IPS DF 6.9 (cell line): ENCODE measurements at regions not wholly inside any gene's neighbourhood (a gene's known extent, or its start where the extent isn't known, plus 50 kb on each side); places are given as distances from the start of the nearest gene placed in this dataset.

Source experiments
- DNase-seq: peaks from one replicate; pipeline ENCODE4 v3.0.0-alpha.2; 2013; ENCODE audit warnings: low read depth, low spot score
- H3K27ac ChIP-seq: one replicate; pipeline ENCODE4 v1.5.1; 2013; ENCODE audit warnings: low read length, control low read depth
- H3K27me3 ChIP-seq: 2 replicates; pipeline ENCODE4 v1.6.1; 2013; ENCODE audit warnings: mild to moderate bottlenecking, low read length; ENCODE audit not compliant: control insufficient read depth, insufficient read depth
- H3K36me3 ChIP-seq: 2 replicates; pipeline ENCODE4 v1.6.1; 2013; ENCODE audit warnings: low read length; ENCODE audit not compliant: control insufficient read depth, insufficient read depth
- H3K4me1 ChIP-seq: 2 replicates; pipeline ENCODE4 v1.6.1; 2013; ENCODE audit warnings: low read length; ENCODE audit not compliant: control insufficient read depth, insufficient read depth
- H3K4me3 ChIP-seq: 2 replicates; pipeline ENCODE4 v1.5.1; 2013; ENCODE audit warnings: mild to moderate bottlenecking, low read length
- H3K9me3 ChIP-seq: 2 replicates; pipeline ENCODE4 v1.6.1; 2013; ENCODE audit warnings: low read length, inconsistent platforms; ENCODE audit not compliant: control insufficient read depth, insufficient read depth
- WGBS: extraction: QIAGEN DNeasy Blood & Tissue Kit; methylation state at CpG from one replicate; pipeline ENCODE4 v1.1.7; 2013; ENCODE audit warnings: mixed read lengths, missing lambda C conversion rate; ENCODE audit not compliant: insufficient read length, insufficient coverage; 5-methylcytosine and 5-hydroxymethylcytosine counted together

GRCh38 chr3:194936659-194937058, 251.0 kb downstream of the FAM43A start:
- H3K27ac ChIP-seq: no peak overlapping the region
- WGBS: no CpG with 5 or more reads among the region's 4 CpGs

GRCh38 chr3:194937144-194937543, 251.5 kb downstream of the FAM43A start:
- WGBS: no CpG with 5 or more reads among the region's 5 CpGs
- H3K9me3 ChIP-seq: no peaks in the 10 kb centered on the region
- no peak overlapping the region for H3K4me3 ChIP-seq
- H3K27ac ChIP-seq: no peak overlapping the region
- no peaks in the 10 kb centered on the region for H3K27me3 ChIP-seq
- H3K36me3 ChIP-seq: no peaks in the 10 kb centered on the region
- H3K4me1 ChIP-seq: no peaks in the 10 kb centered on the region
- DNase-seq: no peak

More at GRCh38 chr3:194936659-194937058, 251.0 kb downstream of the FAM43A start:
- Histone ChIP-seq H3K9me3 (no peaks in the 10 kb centered on the region), H3K36me3 (no peaks in the 10 kb centered on the region), H3K27me3 (no peaks in the 10 kb centered on the region), H3K4me3 (no peak overlapping the region), H3K4me1 (no peaks in the 10 kb centered on the region)
- no peak for DNase-seq

GRCh38 chr3:194937882-194938321, 252.2 kb downstream of the FAM43A start:
- no peak overlapping the region for H3K27ac ChIP-seq
- no peaks in the 10 kb centered on the region for H3K27me3 ChIP-seq
- no peaks in the 10 kb centered on the region for H3K4me1 ChIP-seq
- no peak overlapping the region for H3K4me3 ChIP-seq
- WGBS: no CpG with 5 or more reads among the region's 7 CpGs
- no peaks in the 10 kb centered on the region for H3K36me3 ChIP-seq
- H3K9me3 ChIP-seq: no peaks in the 10 kb centered on the region
- no peak for DNase-seq

GRCh38 chr3:194938845-194939531, 253.3 kb downstream of the FAM43A start:
- Histone ChIP-seq H3K4me3 (no peak overlapping the region), H3K4me1 (no peaks in the 10 kb centered on the region), H3K9me3 (no peaks in the 10 kb centered on the region), H3K36me3 (no peaks in the 10 kb centered on the region), H3K27me3 (no peaks in the 10 kb centered on the region), H3K27ac (no peak overlapping the region)
- DNase-seq: no peak
- WGBS: no CpG with 5 or more reads among the region's 8 CpGs

GRCh38 chr3:194939532-194939909, 253.8 kb downstream of the FAM43A start:
- WGBS: no CpG with 5 or more reads among the region's 6 CpGs
- Histone ChIP-seq H3K27ac (no peak overlapping the region), H3K36me3 (no peaks in the 10 kb centered on the region)

GRCh38 chr3:194939949-194940770, 254.5 kb downstream of the FAM43A start:
- no peaks in the 10 kb centered on the region for H3K36me3 ChIP-seq
- no peaks in the 10 kb centered on the region for H3K4me1 ChIP-seq
- no CpG with 5 or more reads among the region's 17 CpGs for WGBS
- no peak overlapping the region for H3K27ac ChIP-seq
- no peak overlapping the region for H3K4me3 ChIP-seq
- H3K9me3 ChIP-seq: no peaks in the 10 kb centered on the region
- H3K27me3 ChIP-seq: no peaks in the 10 kb centered on the region
- DNase-seq: no peak

More at GRCh38 chr3:194939532-194939909, 253.8 kb downstream of the FAM43A start:
- Histone ChIP-seq H3K27me3 (no peaks in the 10 kb centered on the region), H3K4me1 (no peaks in the 10 kb centered on the region), H3K4me3 (no peak overlapping the region), H3K9me3 (no peaks in the 10 kb centered on the region)
- DNase-seq: no peak

- Histone ChIP-seq H3K4me1 (peaks cover 2% of the 10 kb centered on the region; the same call in 1 of the 2 replicates), H3K27ac (no peak overlapping the region), H3K9me3 (no peaks in the 10 kb centered on the region), H3K36me3 (no peaks in the 10 kb centered on the region), H3K4me3 (no peak overlapping the region), H3K27me3 (no peaks in the 10 kb centered on the region)
- no peak for DNase-seq
- no CpG with 5 or more reads among the region's 9 CpGs for WGBS
Measured at GRCh38 chr3:194941360-194941955, 255.8 kb downstream of the FAM43A start.

- peaks cover 2% of the 10 kb centered on the region; the same call in 1 of the 2 replicates for H3K4me1 ChIP-seq
- DNase-seq: no peak
- H3K27ac ChIP-seq: no peak overlapping the region
- no peaks in the 10 kb centered on the region for H3K9me3 ChIP-seq
- no peak overlapping the region for H3K4me3 ChIP-seq
- H3K27me3 ChIP-seq: no peaks in the 10 kb centered on the region
- WGBS: no CpG with 5 or more reads among the region's 9 CpGs
- H3K36me3 ChIP-seq: no peaks in the 10 kb centered on the region
Measured at GRCh38 chr3:194941956-194942511, 256.4 kb downstream of the FAM43A start.

- no peak overlapping the region for H3K27ac ChIP-seq
- H3K4me1 ChIP-seq: peaks cover 2% of the 10 kb centered on the region; the same call in 1 of the 2 replicates
- DNase-seq: no peak
- H3K27me3 ChIP-seq: no peaks in the 10 kb centered on the region
- WGBS: no CpG with 5 or more reads among the region's 11 CpGs
- H3K9me3 ChIP-seq: no peaks in the 10 kb centered on the region
- no peaks in the 10 kb centered on the region for H3K36me3 ChIP-seq
- no peak overlapping the region for H3K4me3 ChIP-seq
Measured at GRCh38 chr3:194944526-194944925, 258.8 kb downstream of the FAM43A start.

GRCh38 chr3:194945508-194945907, 259.8 kb downstream of the FAM43A start:
- H3K27me3 ChIP-seq: no peaks in the 10 kb centered on the region
- H3K36me3 ChIP-seq: no peaks in the 10 kb centered on the region
- no peaks in the 10 kb centered on the region for H3K9me3 ChIP-seq
- H3K4me1 ChIP-seq: peaks cover 2% of the 10 kb centered on the region; the same call in 1 of the 2 replicates
- no peak overlapping the region for H3K27ac ChIP-seq
- 100% methylated on average over 1 of the region's 13 CpGs for WGBS
- H3K4me3 ChIP-seq: no peak overlapping the region
- DNase-seq: no peak
